IMR-90 (cell line): ENCODE measurements at regions not wholly inside any gene's neighbourhood (a gene's known extent, or its start where the extent isn't known, plus 50 kb on each side); places are given as distances from the start of the nearest gene placed in this dataset.

ENCODE experiments used
- ATAC-seq: fragments of 200-7000 bp; cut with Tn5 transposase; 2 replicates; pipeline ENCODE4 v1.9.1; 2020; ENCODE audit warnings: low read depth, mild to moderate bottlenecking, moderate library complexity
- BruUV-seq: library from RNA; stranded (reverse); fragments of 400-500 nt; replicated peaks from 2 replicates; lab custom pipeline; 2021; lab: Mats Ljungman, UMichigan
- CTCF ChIA-PET: fragments of 300-600 bp; formaldehyde crosslinking; extraction: SDS; loops from one replicate; lab custom pipeline; 2021; ENCODE audit warnings: antibody characterized with exemption; lab: Yijun Ruan, JAX
- POLR2A ChIA-PET: fragments of 300-600 bp; sonication (Branson Sonifier 250); formaldehyde crosslinking; loops from one replicate; lab custom pipeline; 2022; ENCODE audit warnings: antibody characterized with exemption; ENCODE audit not compliant: unreplicated experiment; lab: Charles Lee
- DNase-seq: peaks from one replicate; pipeline ENCODE4 v3.0.0; 2013
- H2AFZ ChIP-seq: replicated peaks from 2 replicates; pipeline ENCODE3; 2013; ENCODE audit warnings: low read length, mild to moderate bottlenecking; ENCODE audit not compliant: poor library complexity
- H2AK5ac ChIP-seq: 2 replicates; pipeline ENCODE4 v1.6.1; 2013; ENCODE audit warnings: low read depth, low read length, inconsistent platforms
- H2AK9ac ChIP-seq: replicated peaks from 2 replicates; pipeline ENCODE3; 2013; ENCODE audit warnings: mild to moderate bottlenecking, low read depth, low read length, moderate library complexity; ENCODE audit not compliant: poor library complexity
- H2BK120ac ChIP-seq: 2 replicates; pipeline ENCODE4 v1.6.1; 2013; ENCODE audit warnings: low read depth, low read length, inconsistent platforms
- H2BK15ac ChIP-seq: 3 replicates; pipeline ENCODE4 v1.6.1; 2013; ENCODE audit warnings: low read depth, low read length, inconsistent platforms
- H2BK20ac ChIP-seq: 2 replicates; pipeline ENCODE4 v1.6.1; 2013; ENCODE audit warnings: low read depth, mild to moderate bottlenecking, inconsistent platforms, low read length, moderate library complexity
- H2BK5ac ChIP-seq: 2 replicates; pipeline ENCODE4 v1.6.1; 2013; ENCODE audit warnings: mild to moderate bottlenecking, low read depth, low read length, inconsistent platforms; ENCODE audit not compliant: poor library complexity, severe bottlenecking
- H3K14ac ChIP-seq: replicated peaks from 2 replicates; pipeline ENCODE4 v1.6.1; 2013; ENCODE audit warnings: low read depth, low read length, inconsistent platforms
- H3K18ac ChIP-seq: 2 replicates; pipeline ENCODE4 v1.6.1; 2013; ENCODE audit warnings: low read depth, low read length, control low read depth
- H3K23ac ChIP-seq: 2 replicates; pipeline ENCODE4 v1.6.1; 2013; ENCODE audit warnings: low read depth, low read length, inconsistent platforms
- H3K27ac ChIP-seq: 2 replicates; pipeline ENCODE4 v1.5.1; 2013; ENCODE audit warnings: mild to moderate bottlenecking, control low read depth, low read length; ENCODE audit not compliant: insufficient read depth
- H3K27me3 ChIP-seq: 2 replicates; pipeline ENCODE4 v1.6.1; 2013; ENCODE audit warnings: low read length; ENCODE audit not compliant: control insufficient read depth, insufficient read depth
- H3K36me3 ChIP-seq: 2 replicates; pipeline ENCODE4 v1.6.1; 2013; ENCODE audit warnings: low read length, mixed read lengths; ENCODE audit not compliant: control insufficient read depth, insufficient read depth
- H3K4ac ChIP-seq: 2 replicates; pipeline ENCODE4 v1.6.1; 2013; ENCODE audit warnings: low read depth, low read length, inconsistent platforms
- H3K4me1 ChIP-seq: 2 replicates; pipeline ENCODE4 v1.6.1; 2013; ENCODE audit warnings: low read length, mixed read lengths; ENCODE audit not compliant: control insufficient read depth, insufficient read depth
- H3K4me2 ChIP-seq: 2 replicates; pipeline ENCODE4 v1.6.1; 2013; ENCODE audit warnings: low read depth, mild to moderate bottlenecking, control low read depth, low read length, moderate library complexity
- H3K4me3 ChIP-seq: 2 replicates; pipeline ENCODE4 v1.5.1; 2013; ENCODE audit warnings: low read depth, mild to moderate bottlenecking, control low read depth, low read length, moderate library complexity; ENCODE audit not compliant: insufficient read depth
- H3K56ac ChIP-seq: 2 replicates; pipeline ENCODE4 v1.6.1; 2013; ENCODE audit warnings: low read length, inconsistent platforms; ENCODE audit not compliant: insufficient read depth; ENCODE audit errors: extremely low read depth
- H3K79me1 ChIP-seq, 2 experiments: 2 replicates each; pipeline ENCODE4 v1.6.1; 2013; ENCODE audit warnings: low read length in 2 of 2, inconsistent platforms in 1 of 2, low read depth in 1 of 2
- H3K9ac ChIP-seq: 2 replicates; pipeline ENCODE4 v1.6.1; 2013; ENCODE audit warnings: low read depth, low read length, control low read depth
- H3K9me1 ChIP-seq: 2 replicates; pipeline ENCODE4 v1.6.1; 2013; ENCODE audit warnings: low read length, inconsistent platforms; ENCODE audit not compliant: insufficient read depth
- H3K9me3 ChIP-seq: 2 replicates; pipeline ENCODE4 v1.6.1; 2013; ENCODE audit warnings: low read length; ENCODE audit not compliant: control insufficient read depth, insufficient read depth
- H4K20me1 ChIP-seq: 2 replicates; pipeline ENCODE4 v1.6.1; 2013; ENCODE audit warnings: low read length, inconsistent platforms; ENCODE audit not compliant: insufficient read depth
- H4K5ac ChIP-seq: 2 replicates; pipeline ENCODE4 v1.6.1; 2013; ENCODE audit warnings: mild to moderate bottlenecking, low read depth, low read length, control low read depth
- H4K8ac ChIP-seq, 2 experiments: 2 replicates each; pipeline ENCODE4 v1.6.1; 2013; ENCODE audit warnings: low read depth in 2 of 2, low read length in 2 of 2, control low read depth in 1 of 2, inconsistent platforms in 1 of 2
- H4K91ac ChIP-seq: 2 replicates; pipeline ENCODE4 v1.6.1; 2013; ENCODE audit warnings: low read depth, low read length, inconsistent platforms; ENCODE audit not compliant: insufficient read depth
- BHLHE40 ChIP-seq: fragments of 150-350 bp; IDR thresholded peaks from 2 replicates; pipeline ENCODE4 v1.6.1; 2016; ENCODE audit warnings: mild to moderate bottlenecking, low read depth, low read length
- CEBPB ChIP-seq: IDR thresholded peaks from 2 replicates; pipeline ENCODE4 v1.6.1; 2012; ENCODE audit warnings: low read depth, low read length, improper control_type of control experiment
- CHD1 ChIP-seq: IDR thresholded peaks from 2 replicates; pipeline ENCODE4 v1.6.1; 2012; ENCODE audit warnings: low read depth, low read length, improper control_type of control experiment
- CTCF ChIP-seq: conservative IDR thresholded peaks from 2 replicates; pipeline ENCODE4 v1.5.1; 2012; ENCODE audit warnings: mild to moderate bottlenecking, low read depth, low read length, improper control_type of control experiment
- ELK1 ChIP-seq: fragments of 150-350 bp; IDR thresholded peaks from 2 replicates; pipeline ENCODE4 v1.6.1; 2016; ENCODE audit warnings: low read depth, mild to moderate bottlenecking, low read length, moderate library complexity, borderline replicate concordance
- FOS ChIP-seq: fragments of 150-350 bp; IDR thresholded peaks from 2 replicates; pipeline ENCODE4 v1.6.1; 2016; ENCODE audit warnings: low read depth, low read length
- MAFK ChIP-seq: IDR thresholded peaks from 2 replicates; pipeline ENCODE4 v1.6.1; 2012; ENCODE audit warnings: low read depth, low read length, improper control_type of control experiment
- MAZ ChIP-seq: IDR thresholded peaks from 2 replicates; pipeline ENCODE4 v1.6.1; 2012; ENCODE audit warnings: low read depth, mild to moderate bottlenecking, low read length, improper control_type of control experiment, moderate library complexity, borderline replicate concordance
- MXI1 ChIP-seq: IDR thresholded peaks from 2 replicates; pipeline ENCODE4 v1.6.1; 2012; ENCODE audit warnings: low read depth, mild to moderate bottlenecking, low read length, moderate library complexity, borderline replicate concordance
- NFE2L2 ChIP-seq: fragments of 150-350 bp; IDR thresholded peaks from 2 replicates; pipeline ENCODE4 v1.6.1; 2016; ENCODE audit warnings: low read depth, mild to moderate bottlenecking, low read length
- POLR2A ChIP-seq: IDR thresholded peaks from 2 replicates; pipeline ENCODE4 v1.6.1; 2012; ENCODE audit warnings: mild to moderate bottlenecking, low read depth, low read length
- RAD21 ChIP-seq: IDR thresholded peaks from 2 replicates; pipeline ENCODE4 v1.6.1; 2012; ENCODE audit warnings: low read length, improper control_type of control experiment
- RCOR1 ChIP-seq: IDR thresholded peaks from 2 replicates; pipeline ENCODE4 v1.6.1; 2012; ENCODE audit warnings: mild to moderate bottlenecking, low read length, improper control_type of control experiment; ENCODE audit not compliant: insufficient replicate concordance
- SMC3 ChIP-seq: fragments of 150-350 bp; IDR thresholded peaks from 2 replicates; pipeline ENCODE4 v1.6.1; 2016; ENCODE audit warnings: low read depth, mild to moderate bottlenecking, antibody characterized with exemption, low read length, moderate library complexity
- USF2 ChIP-seq: fragments of 150-350 bp; IDR thresholded peaks from 2 replicates; pipeline ENCODE4 v1.6.1; 2017; ENCODE audit warnings: mild to moderate bottlenecking, antibody characterized with exemption, low read length, low read depth
- WGBS, 2 experiments: methylation state at CpG; one replicate each; pipeline versions ENCODE4 v1.1.5 to v1.1.7; 2013; ENCODE audit warnings: missing lambda C conversion rate in 2 of 2; ENCODE audit not compliant: insufficient read length in 1 of 2; ENCODE audit errors: extremely low coverage in 2 of 2; 5-methylcytosine and 5-hydroxymethylcytosine counted together
- dilution Hi-C: fragments of 300-500 bp; cut with HindIII; formaldehyde crosslinking; loops from one replicate; pipeline ENCODE4 v1.14.3; 2018; ENCODE audit warnings: low sequenced_read_pairs; ENCODE audit not compliant: unreplicated experiment
- in situ Hi-C: fragments of 300-500 bp; cut with MboI; formaldehyde crosslinking; loops from 3 replicates; pipeline ENCODE4 v1.14.3; 2019; ENCODE audit warnings: low sequenced_read_pairs, inconsistent platforms, mixed read lengths
- intact Hi-C: fragments of 100-400 bp; cut with micrococcal nuclease; formaldehyde crosslinking; loops from 2 replicates; pipeline ENCODE4 v1.10.0; 2022

- CTCF ChIA-PET = no interaction called here
- BruUV-seq = no TSS peak
- H3K4me1 ChIP-seq = no peaks in the 10 kb centered on the region
- no peak for DNase-seq
- H4K5ac ChIP-seq = no peak overlapping the region
- H3K9me1 ChIP-seq = no peaks in the 10 kb centered on the region
- H3K27me3 ChIP-seq = no peaks in the 10 kb centered on the region
- no peak overlapping the region for H2BK20ac ChIP-seq
- no peak overlapping the region for H3K4ac ChIP-seq
- no peak overlapping the region for H4K8ac ChIP-seq
- POLR2A ChIA-PET = no interaction called here
- no peak overlapping the region for H3K14ac ChIP-seq
- H3K36me3 ChIP-seq = no peaks in the 10 kb centered on the region
- H4K91ac ChIP-seq = no peak overlapping the region
- no peak overlapping the region for H2AK9ac ChIP-seq
- no peak overlapping the region for H2BK15ac ChIP-seq
- H3K9ac ChIP-seq = no peak overlapping the region
- dilution Hi-C loops = no loop called here
- no peak overlapping the region for H3K18ac ChIP-seq
- H3K4me3 ChIP-seq = no peak overlapping the region
- H2BK5ac ChIP-seq = no peak overlapping the region
- no peak overlapping the region for H2BK120ac ChIP-seq
- no CpG with 5 or more reads among the region's 3 CpGs for WGBS, 2 experiments
- intact Hi-C loops = no loop called here
- no peak overlapping the region for H3K4me2 ChIP-seq
- H3K56ac ChIP-seq = no peak overlapping the region
- H2AK5ac ChIP-seq = no peak overlapping the region
- no peak overlapping the region for H2AFZ ChIP-seq
- ATAC-seq = no peak
- in situ Hi-C loops = no loop called here
- no peak overlapping the region for H3K27ac ChIP-seq
- H3K9me3 ChIP-seq = no peaks in the 10 kb centered on the region
- TF ChIP-seq SMC3 (no peak), NFE2L2 (no peak), MAZ (no peak), FOS (no peak), MAFK (no peak), POLR2A (no peak), CTCF (no peak), RCOR1 (no peak), CHD1 (no peak), USF2 (no peak), RAD21 (no peak), BHLHE40 (no peak), MXI1 (no peak), ELK1 (no peak), CEBPB (no peak)
- H4K20me1 ChIP-seq = no peaks in the 10 kb centered on the region
- H3K79me1 ChIP-seq = no peaks in the 10 kb centered on the region
- no peak overlapping the region for H3K23ac ChIP-seq
Measured at GRCh38 chr5:8961219-8961618, 584.7 kb downstream of the SEMA5A start.
